Calu3 (cell line): ENCODE measurements at regions not wholly inside any gene's neighbourhood (a gene's known extent, or its start where the extent isn't known, plus 50 kb on each side); places are given as distances from the start of the nearest gene placed in this dataset.
"Not testable (repeated sequence)": the region's sequence is repeated elsewhere in the genome, so short reads cannot be mapped to it uniquely, and the experiment has no call there.

Experiments used
- BruUV-seq: library from RNA; stranded (reverse); fragments of 400-500 nt; replicated peaks from 2 replicates; lab custom pipeline; 2021; lab: Mats Ljungman, UMichigan
- CTCF ChIA-PET: fragments of 300-600 bp; sonication (Branson Sonifier 250); formaldehyde crosslinking; loops from one replicate; lab custom pipeline; 2022; ENCODE audit warnings: antibody characterized with exemption; lab: Charles Lee
- DNase-seq: peaks from one replicate; pipeline ENCODE4 v3.0.0; 2022
- H3K27ac Mint-ChIP-seq: one replicate; pipeline ENCODE4 v1.8.0; 2022; ENCODE audit warnings: mixed read lengths; ENCODE audit not compliant: unreplicated experiment
- H3K27me3 Mint-ChIP-seq: one replicate; pipeline ENCODE4 v1.8.0; 2022; ENCODE audit warnings: mixed read lengths; ENCODE audit not compliant: unreplicated experiment
- H3K36me3 Mint-ChIP-seq: one replicate; pipeline ENCODE4 v1.8.0; 2022; ENCODE audit warnings: mild to moderate bottlenecking, moderate library complexity, mixed read lengths; ENCODE audit not compliant: insufficient read depth, unreplicated experiment
- H3K4me1 Mint-ChIP-seq: one replicate; pipeline ENCODE4 v1.8.0; 2022; ENCODE audit warnings: mild to moderate bottlenecking, low read depth, mixed read lengths; ENCODE audit not compliant: unreplicated experiment
- H3K4me3 Mint-ChIP-seq: one replicate; pipeline ENCODE4 v1.8.0; 2022; ENCODE audit warnings: mild to moderate bottlenecking, low read depth, moderate library complexity, mixed read lengths; ENCODE audit not compliant: unreplicated experiment
- H3K9me3 Mint-ChIP-seq: one replicate; pipeline ENCODE4 v1.8.0; 2022; ENCODE audit warnings: low read depth, mixed read lengths; ENCODE audit not compliant: unreplicated experiment
- intact Hi-C: fragments of 100-400 bp; cut with micrococcal nuclease; formaldehyde crosslinking; loops from one replicate; pipeline ENCODE4 v1.10.0; 2022; ENCODE audit not compliant: unreplicated experiment
- TF ChIP-seq, protein P1 (sequence below): fragments of 200-600 bp; IDR thresholded peaks from one replicate; pipeline ENCODE4 v1.8.0; 2022; ENCODE audit warnings: antibody characterized with exemption; ENCODE audit not compliant: unreplicated experiment

GRCh38 chr3:75380276-75380771 lies 283.8 kb upstream of the FRG2C start:
- Mint-ChIP-seq H3K27ac (no peak overlapping the region), H3K9me3 (peaks cover 3% of the 10 kb centered on the region), H3K27me3 (no peaks in the 10 kb centered on the region), H3K4me1 (no peaks in the 10 kb centered on the region), H3K4me3 (no peak overlapping the region), H3K36me3 (no peaks in the 10 kb centered on the region)
- CTCF ChIA-PET = no interaction called here
- no TSS peak for BruUV-seq
- intact Hi-C loops = no loop called here
- TF ChIP-seq, protein P1, sequence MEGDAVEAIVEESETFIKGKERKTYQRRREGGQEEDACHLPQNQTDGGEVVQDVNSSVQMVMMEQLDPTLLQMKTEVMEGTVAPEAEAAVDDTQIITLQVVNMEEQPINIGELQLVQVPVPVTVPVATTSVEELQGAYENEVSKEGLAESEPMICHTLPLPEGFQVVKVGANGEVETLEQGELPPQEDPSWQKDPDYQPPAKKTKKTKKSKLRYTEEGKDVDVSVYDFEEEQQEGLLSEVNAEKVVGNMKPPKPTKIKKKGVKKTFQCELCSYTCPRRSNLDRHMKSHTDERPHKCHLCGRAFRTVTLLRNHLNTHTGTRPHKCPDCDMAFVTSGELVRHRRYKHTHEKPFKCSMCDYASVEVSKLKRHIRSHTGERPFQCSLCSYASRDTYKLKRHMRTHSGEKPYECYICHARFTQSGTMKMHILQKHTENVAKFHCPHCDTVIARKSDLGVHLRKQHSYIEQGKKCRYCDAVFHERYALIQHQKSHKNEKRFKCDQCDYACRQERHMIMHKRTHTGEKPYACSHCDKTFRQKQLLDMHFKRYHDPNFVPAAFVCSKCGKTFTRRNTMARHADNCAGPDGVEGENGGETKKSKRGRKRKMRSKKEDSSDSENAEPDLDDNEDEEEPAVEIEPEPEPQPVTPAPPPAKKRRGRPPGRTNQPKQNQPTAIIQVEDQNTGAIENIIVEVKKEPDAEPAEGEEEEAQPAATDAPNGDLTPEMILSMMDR = no peak
- DNase-seq = no peak

DNA sequence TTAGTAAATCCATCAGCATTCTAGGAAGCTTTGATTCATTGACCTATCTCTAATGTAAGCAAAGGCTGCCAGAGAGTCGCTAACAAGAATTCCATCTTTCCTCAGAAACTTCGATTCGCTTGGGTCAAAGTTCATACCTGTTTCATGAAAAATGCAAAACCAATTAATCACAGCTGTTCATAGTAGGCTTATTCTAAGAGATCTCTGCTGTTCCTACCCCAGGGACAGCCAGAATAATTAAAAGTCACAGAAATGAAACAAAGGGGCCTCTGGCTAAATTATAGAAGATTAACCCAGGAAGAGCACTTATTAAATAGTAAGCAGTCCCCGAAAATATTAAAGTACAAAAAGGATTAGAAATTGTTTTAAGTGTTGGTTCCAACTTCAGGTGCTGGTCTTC lies 280.1 kb upstream of the FRG2C start:
- CTCF ChIA-PET, H3K4me3 Mint-ChIP-seq, DNase-seq, H3K36me3 Mint-ChIP-seq, H3K27ac Mint-ChIP-seq, H3K9me3 Mint-ChIP-seq, BruUV-seq, H3K27me3 Mint-ChIP-seq, H3K4me1 Mint-ChIP-seq, intact Hi-C loops: not testable (repeated sequence)

- CTCF ChIA-PET, intact Hi-C loops, H3K9me3 Mint-ChIP-seq, H3K4me3 Mint-ChIP-seq, H3K27me3 Mint-ChIP-seq, DNase-seq, H3K27ac Mint-ChIP-seq, H3K4me1 Mint-ChIP-seq, BruUV-seq, H3K36me3 Mint-ChIP-seq: not testable (repeated sequence)
Measured at GRCh38 chr3:75388486-75389124, 275.5 kb upstream of the FRG2C start.

- H3K27ac Mint-ChIP-seq, H3K36me3 Mint-ChIP-seq, CTCF ChIA-PET, BruUV-seq, H3K27me3 Mint-ChIP-seq, H3K4me1 Mint-ChIP-seq, H3K9me3 Mint-ChIP-seq, H3K4me3 Mint-ChIP-seq, intact Hi-C loops, DNase-seq: not testable (repeated sequence)
Measured at GRCh38 chr3:75393288-75393694, 270.8 kb upstream of the FRG2C start.

- not testable (repeated sequence) for H3K4me3 Mint-ChIP-seq
Measured at GRCh38 chr3:75394102-75394501, 270.0 kb upstream of the FRG2C start.

DNA sequence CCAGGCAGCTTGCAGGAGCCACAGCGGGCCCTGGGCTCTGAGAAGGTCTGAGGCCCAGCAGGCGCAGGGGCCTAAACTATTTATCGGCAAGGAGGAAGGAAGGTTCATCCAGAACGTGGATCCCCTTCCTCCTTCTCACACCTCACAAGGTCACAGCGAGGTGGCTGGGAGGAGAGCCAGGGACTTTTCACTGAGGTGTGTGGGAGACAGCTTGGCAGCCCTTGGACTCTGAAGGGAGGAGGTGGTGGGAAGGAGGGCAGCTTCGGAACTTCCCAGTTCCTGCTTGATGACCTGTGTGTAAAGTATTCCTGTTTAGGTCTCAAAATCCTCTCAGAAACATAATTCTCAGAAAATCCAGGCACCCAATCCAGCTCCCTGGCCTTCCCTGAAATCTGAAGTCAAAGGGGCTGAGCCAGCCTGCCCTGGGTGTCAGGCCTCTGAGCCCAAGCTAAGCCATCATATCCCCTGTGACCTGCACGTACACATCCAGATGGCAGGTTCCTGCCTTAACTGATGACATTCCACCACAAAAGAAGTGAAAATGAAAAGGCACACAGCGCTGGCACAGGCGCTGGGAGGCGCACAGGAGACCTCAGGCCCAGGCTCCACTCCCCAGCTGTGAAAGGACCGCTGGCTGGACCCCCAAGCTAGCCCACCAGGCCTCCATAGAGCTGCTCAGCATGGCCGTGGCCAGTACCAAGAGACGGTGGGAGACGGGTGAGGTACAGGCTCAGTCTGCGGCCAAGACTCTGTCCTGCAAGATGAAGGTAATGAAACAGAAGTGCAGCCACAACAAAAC lies 269.4 kb upstream of the FRG2C start:
- intact Hi-C loops, CTCF ChIA-PET, H3K9me3 Mint-ChIP-seq, BruUV-seq, H3K36me3 Mint-ChIP-seq, DNase-seq, H3K4me3 Mint-ChIP-seq, H3K27me3 Mint-ChIP-seq, H3K4me1 Mint-ChIP-seq, H3K27ac Mint-ChIP-seq: not testable (repeated sequence)

More at GRCh38 chr3:75394102-75394501, 270.0 kb upstream of the FRG2C start:
- H3K27ac Mint-ChIP-seq, H3K4me1 Mint-ChIP-seq, intact Hi-C loops, DNase-seq, CTCF ChIA-PET, H3K36me3 Mint-ChIP-seq, H3K9me3 Mint-ChIP-seq, BruUV-seq, H3K27me3 Mint-ChIP-seq: not testable (repeated sequence)
